Chondrocyte (in vitro differentiated cells): ENCODE measurements at regions not wholly inside any gene's neighbourhood (a gene's known extent, or its start where the extent isn't known, plus 50 kb on each side); places are given as distances from the start of the nearest gene placed in this dataset.

Experiments
- DNase-seq: peaks from one replicate; pipeline ENCODE4 v3.0.0; 2021; ENCODE audit warnings: mixed read lengths, low spot score
- H3K27ac Mint-ChIP-seq: one replicate; pipeline ENCODE4 v1.8.0; 2021; ENCODE audit warnings: mild to moderate bottlenecking, moderate library complexity, mixed read lengths; ENCODE audit not compliant: unreplicated experiment
- H3K27me3 Mint-ChIP-seq: 2 replicates; pipeline ENCODE4 v1.8.0; 2021; ENCODE audit warnings: low read depth, mixed read lengths
- H3K36me3 Mint-ChIP-seq: 2 replicates; pipeline ENCODE4 v1.8.0; 2021; ENCODE audit warnings: low read depth, mixed read lengths
- H3K4me1 Mint-ChIP-seq: 2 replicates; pipeline ENCODE4 v1.8.0; 2021; ENCODE audit warnings: low read depth, mild to moderate bottlenecking, mixed read lengths
- H3K4me3 Mint-ChIP-seq: one replicate; pipeline ENCODE4 v1.8.0; 2021; ENCODE audit warnings: mild to moderate bottlenecking, moderate library complexity, mixed read lengths; ENCODE audit not compliant: unreplicated experiment
- H3K9me3 Mint-ChIP-seq: 2 replicates; pipeline ENCODE4 v1.8.0; 2021; ENCODE audit warnings: low read depth, mixed read lengths
- CTCF ChIP-seq: fragments of 200-600 bp; sonication (generic); IDR thresholded peaks from 2 replicates; pipeline ENCODE4 v1.5.0; 2021; ENCODE audit warnings: antibody characterized with exemption, mild to moderate bottlenecking, moderate library complexity

- H3K36me3 Mint-ChIP-seq, result peaks cover 6% of the 10 kb centered on the region
- no peaks in the 10 kb centered on the region for H3K27me3 Mint-ChIP-seq
- no peak overlapping the region for H3K27ac Mint-ChIP-seq
- DNase-seq, result no peak
- H3K4me1 Mint-ChIP-seq, result no peaks in the 10 kb centered on the region
- H3K9me3 Mint-ChIP-seq, result peaks cover 10% of the 10 kb centered on the region
- no peak overlapping the region for H3K4me3 Mint-ChIP-seq
- no peak for TF ChIP-seq CTCF
These were observed 123.8 kb upstream of the NSMCE3 start for GRCh38 chr15:29393443-29393842.

DNA sequence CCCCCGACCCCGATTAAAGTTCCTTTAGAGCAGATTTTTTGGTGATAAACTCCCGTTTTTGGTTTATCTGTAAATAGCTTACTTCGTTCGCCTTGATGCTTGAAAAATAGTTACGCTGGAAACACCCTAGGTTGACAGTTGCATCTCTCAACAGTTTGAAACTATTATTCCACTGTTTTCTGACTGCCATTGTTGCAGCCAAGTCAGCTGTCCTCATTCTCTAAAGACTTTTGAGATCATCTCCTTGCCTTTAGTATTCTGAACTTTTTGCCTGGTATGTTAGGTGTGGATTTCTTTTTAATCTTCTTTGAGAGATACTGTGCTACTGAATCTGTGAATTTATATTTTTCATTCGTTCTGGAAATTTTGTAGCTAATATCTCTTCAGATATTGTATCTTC lies 122.7 kb upstream of the NSMCE3 start:
- Mint-ChIP-seq H3K36me3 (peaks cover 6% of the 10 kb centered on the region), H3K27me3 (no peaks in the 10 kb centered on the region), H3K27ac (no peak overlapping the region), H3K9me3 (peaks cover 13% of the 10 kb centered on the region), H3K4me3 (no peak overlapping the region), H3K4me1 (no peaks in the 10 kb centered on the region)
- no peak for TF ChIP-seq CTCF
- DNase-seq, result no peak

DNA sequence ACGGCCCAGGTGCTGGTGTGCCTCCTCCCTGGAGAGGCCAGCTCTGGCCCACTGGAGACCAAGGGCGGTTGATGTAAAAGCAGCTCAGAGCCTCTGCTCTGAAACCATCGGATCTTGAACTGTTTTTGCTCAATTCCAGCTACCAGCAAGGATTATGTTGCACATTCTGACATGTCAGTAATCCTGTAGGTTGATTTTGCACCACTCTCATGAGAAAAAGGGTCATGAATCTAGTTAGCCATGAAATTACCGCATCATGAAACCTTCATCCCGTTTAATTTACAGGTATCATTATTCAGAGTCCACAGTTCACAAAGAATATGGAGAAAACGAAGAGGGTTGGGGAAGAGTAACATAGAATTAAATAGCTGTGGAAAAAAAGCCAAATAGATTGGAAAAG lies 120.4 kb upstream of the NSMCE3 start:
- no peaks in the 10 kb centered on the region for H3K4me1 Mint-ChIP-seq
- H3K36me3 Mint-ChIP-seq, result peaks cover 6% of the 10 kb centered on the region
- no peak for DNase-seq
- H3K27me3 Mint-ChIP-seq, result no peaks in the 10 kb centered on the region
- TF ChIP-seq CTCF, result no peak
- H3K4me3 Mint-ChIP-seq, result no peak overlapping the region
- H3K9me3 Mint-ChIP-seq, result peaks cover 13% of the 10 kb centered on the region
- no peak overlapping the region for H3K27ac Mint-ChIP-seq

DNA sequence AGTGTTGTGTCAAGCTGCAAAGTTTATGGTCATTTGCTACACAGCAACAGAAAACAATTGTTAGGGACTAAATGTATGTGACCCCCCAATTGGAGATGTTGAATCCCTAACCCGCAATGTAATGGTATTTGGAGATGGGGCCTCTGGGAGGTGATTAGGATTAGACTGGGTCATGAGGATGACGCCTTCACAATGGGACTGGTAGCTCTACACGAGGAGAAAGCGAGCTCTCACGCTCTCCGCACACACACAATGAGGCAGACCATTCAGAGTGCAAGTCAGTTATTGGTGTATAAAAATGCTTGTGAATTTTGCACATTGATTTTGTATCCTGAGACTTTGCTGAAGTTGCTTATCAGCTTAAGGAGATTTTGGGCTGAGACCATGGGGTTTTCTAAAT lies 116.9 kb upstream of the NSMCE3 start:
- Mint-ChIP-seq H3K9me3 (peaks cover 3% of the 10 kb centered on the region), H3K4me3 (no peak overlapping the region), H3K4me1 (no peaks in the 10 kb centered on the region), H3K27ac (no peak overlapping the region), H3K27me3 (no peaks in the 10 kb centered on the region), H3K36me3 (no peaks in the 10 kb centered on the region)
- no peak for DNase-seq
- no peak for TF ChIP-seq CTCF

- no peak for DNase-seq
- H3K27ac Mint-ChIP-seq, result no peak overlapping the region
- peaks cover 3% of the 10 kb centered on the region for H3K9me3 Mint-ChIP-seq
- no peak for TF ChIP-seq CTCF
- H3K36me3 Mint-ChIP-seq, result no peaks in the 10 kb centered on the region
- H3K27me3 Mint-ChIP-seq, result no peaks in the 10 kb centered on the region
- H3K4me1 Mint-ChIP-seq, result no peaks in the 10 kb centered on the region
- no peak overlapping the region for H3K4me3 Mint-ChIP-seq
These were observed 113.7 kb upstream of the NSMCE3 start for GRCh38 chr15:29383367-29383766.
